ENCODE measurements at regions not wholly inside any gene's neighbourhood (a gene's known extent, or its start where the extent isn't known, plus 50 kb on each side); places are given as distances from the start of the nearest gene placed in this dataset.

DNA sequence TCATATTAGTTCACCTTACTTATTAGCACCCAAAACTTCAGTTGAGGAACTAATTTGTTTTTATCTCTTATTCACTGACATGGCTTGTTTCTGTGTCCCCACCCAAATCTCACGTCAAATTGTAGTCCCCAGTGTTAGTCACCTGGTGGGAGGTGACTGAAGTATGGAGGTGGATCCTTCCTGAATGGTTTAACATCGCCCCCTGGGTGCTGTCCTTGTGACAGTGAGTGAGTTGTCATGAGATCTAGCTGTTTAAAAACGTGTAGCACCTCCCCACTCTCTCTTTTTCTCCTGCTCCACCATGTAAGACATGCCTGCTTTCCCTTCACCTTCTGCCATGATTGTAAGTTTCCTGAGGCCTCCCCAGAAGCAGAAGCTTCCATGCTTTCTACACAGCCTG is 75.0 kb upstream of the HECTD2 start:
- DNase-seq: no peak

DNA sequence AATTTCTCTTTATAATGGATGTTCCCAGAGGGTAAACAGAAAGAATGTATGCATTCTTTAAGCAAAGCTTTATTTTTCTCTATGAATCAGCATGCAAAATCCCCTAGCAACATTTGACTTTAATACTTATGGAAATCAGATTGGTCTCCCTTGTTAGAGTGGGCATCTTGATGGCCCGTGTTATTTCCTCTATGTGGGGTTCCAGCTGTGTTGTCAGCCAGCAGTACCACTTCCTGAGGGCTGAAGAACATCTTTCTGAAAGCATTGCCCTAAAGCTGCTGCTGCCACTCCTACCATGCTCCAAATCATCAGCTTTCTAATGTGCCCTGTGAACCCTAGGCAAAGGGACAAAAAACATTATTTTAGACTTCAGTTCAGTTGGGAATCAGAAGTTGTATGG is 70.4 kb upstream of the HECTD2 start:
- no peak for DNase-seq

DNA sequence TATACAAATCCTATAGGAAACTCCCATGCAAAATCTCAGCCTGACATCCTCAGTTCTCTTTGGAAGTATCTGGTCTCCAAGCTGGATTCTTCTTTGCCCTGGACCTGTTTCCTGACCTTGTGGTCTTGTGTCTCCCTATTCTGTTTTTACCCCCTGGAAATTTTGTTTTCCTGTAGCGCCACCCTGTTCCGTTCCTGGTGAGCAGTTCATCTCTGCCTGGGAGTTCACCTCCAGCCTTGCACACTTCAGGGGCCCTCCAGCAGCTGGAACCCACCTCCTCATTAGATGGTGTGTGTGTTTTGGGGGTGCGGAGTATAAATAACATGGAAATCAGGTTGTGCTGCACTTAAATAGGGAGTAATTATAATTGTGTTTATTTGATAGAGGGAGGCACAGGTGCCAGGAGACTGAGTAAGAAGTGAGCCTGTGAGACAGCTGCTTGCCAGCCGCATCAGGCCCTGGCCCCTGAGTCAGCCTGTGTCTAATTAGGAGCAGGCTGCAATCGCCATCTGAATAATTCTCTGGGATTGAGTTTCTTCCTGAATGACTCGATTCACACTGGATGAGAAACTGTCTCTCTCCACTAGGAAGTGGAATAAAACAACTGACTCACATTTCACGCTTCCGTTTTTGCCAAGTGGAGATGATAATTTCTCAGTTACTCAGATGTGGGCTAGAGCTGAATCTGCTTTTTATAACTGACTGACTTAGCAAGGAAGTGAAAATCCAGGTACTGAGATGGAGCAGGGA is 69.4 kb upstream of the HECTD2 start:
- peak; percentile 64 to 83 for DNase-seq

DNA sequence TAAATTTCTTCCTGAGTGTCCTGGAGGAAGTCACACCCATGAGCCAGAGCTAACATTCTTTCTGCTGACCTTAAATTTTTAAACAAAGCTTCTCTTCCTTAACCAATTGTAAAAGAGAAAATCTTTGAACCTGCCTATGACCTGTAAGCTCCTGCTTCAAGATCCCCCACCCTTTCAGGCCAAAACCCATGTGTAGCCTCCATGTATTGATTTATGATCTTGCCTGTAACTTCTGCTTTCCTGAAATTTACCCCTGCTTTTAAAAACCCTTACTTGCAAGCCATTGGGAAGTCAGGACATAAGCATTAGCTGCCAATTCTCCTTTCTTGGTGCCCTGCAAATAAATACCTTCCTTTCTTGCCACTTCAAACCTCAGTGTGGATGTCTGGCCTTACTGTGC is 68.5 kb upstream of the HECTD2 start:
- DNase-seq: no peak

GRCh38 chr10:91343010-91343409 is 67.1 kb upstream of the HECTD2 start:
- DNase-seq: no peak

DNA sequence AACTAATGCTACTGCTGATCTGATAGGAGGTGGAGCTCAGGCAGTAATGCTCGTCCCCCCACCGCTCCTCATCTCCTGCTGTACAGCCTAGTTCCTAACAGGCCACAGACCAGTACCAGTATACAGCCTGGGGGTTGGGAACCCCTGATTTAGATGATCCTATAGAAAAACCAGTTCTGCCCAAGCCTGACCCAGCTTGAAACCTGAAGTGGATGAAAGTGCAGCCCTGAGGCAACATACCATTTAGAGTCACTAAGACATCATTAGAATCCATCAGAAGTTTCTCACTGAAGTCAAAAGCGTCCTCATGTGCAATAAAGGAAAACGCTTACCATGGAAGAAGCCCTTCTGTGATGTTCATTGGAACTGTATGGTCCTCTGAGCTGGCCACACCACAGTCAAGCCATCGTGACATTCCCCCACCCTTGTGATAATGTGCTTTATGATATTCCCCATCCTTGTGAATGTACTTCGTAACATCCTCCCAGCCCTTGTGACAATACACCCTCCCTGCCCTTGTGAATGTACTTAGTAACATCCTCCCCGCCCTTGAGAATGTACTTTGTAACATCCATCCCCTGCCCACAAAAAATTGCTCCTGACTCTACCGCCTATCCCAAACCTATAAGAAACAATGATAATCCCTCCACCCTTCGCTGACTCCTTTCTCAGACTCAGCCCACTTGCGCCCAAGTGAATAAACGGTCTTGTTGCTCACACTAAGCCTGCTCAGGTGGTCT is 65.9 kb upstream of the HECTD2 start:
- no peak for DNase-seq

- DNase-seq: no peak
Measured at GRCh38 chr10:91345716-91346115, 64.4 kb upstream of the HECTD2 start.

DNA sequence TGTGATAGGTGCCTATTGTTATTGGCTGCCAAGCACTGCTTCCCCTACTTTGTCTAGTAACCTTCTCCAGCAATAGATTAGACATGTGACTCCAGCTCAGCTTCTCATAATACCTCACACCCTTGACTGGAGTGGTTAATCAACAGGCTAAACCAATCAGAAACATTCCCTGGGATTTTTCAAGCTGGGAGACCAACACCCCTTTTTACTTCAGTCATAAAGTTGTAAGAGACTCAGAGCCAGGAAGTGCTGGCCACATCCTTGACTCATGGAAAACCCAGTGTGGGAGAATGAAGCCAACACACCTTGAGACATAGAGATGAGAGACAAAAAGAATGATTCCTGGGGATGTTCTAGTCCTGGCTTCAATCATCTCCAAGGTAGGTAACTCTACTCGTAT is 62.6 kb upstream of the HECTD2 start:
- DNase-seq: no peak

GRCh38 chr10:91349381-91349780 is 60.8 kb upstream of the HECTD2 start:
- peak; percentile 21 to 48 for DNase-seq

DNA sequence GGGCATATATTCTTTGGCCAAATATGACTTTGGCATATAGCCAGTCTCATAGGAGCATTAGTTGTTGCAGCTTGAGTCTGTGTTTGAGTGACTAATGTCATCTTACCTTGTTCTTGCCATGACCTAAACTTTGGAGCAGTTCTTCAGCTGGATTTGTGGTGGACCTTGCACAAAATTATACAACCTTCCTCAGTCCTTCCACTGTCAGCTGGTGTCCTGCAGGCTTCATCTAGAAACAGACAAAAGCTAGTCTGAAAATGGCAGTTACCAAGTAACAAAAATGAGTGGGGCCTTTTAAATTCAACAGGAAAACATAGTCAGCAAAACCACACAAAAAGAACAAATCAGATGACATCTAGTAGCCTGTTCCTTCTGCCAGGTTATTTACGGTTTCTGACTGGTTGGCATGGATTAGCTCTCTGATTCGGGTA is 59.5 kb upstream of the HECTD2 start:
- DNase-seq: no peak

DNA sequence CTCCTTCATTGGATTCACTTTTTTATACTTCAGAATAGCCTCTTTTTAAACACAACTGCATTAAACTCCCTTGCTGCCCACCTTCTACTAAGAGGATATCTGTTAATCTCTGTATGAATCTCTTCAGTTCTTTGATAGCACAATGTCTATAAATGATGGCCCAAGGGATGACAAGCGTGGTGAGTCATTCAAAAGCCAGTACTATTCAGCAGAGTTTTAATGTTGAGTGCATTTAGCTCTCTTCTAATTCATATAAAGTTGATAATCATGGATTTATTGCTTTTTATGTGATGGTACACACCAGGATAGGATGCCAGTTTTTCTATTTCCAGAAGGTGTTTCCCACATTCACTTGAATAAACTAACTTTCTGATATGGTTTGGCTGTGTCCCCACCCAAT is 57.4 kb upstream of the HECTD2 start:
- DNase-seq: no peak

- no peak for DNase-seq
Measured at GRCh38 chr10:91354166-91355075, 55.7 kb upstream of the HECTD2 start.

GRCh38 chr10:91355998-91356397 is 54.1 kb upstream of the HECTD2 start:
- DNase-seq: no peak

- DNase-seq: no peak
Measured at GRCh38 chr10:91357497-91357896, 52.6 kb upstream of the HECTD2 start.
